GM12878 (cell line): ENCODE measurements at regions not wholly inside any gene's neighbourhood (a gene's known extent, or its start where the extent isn't known, plus 50 kb on each side); places are given as distances from the start of the nearest gene placed in this dataset.

Source experiments
- BHLHE40 ChIP-seq, 2 experiments: fragments of 450-650 bp in 1 of 2; IDR thresholded peaks; 2 replicates each; pipeline ENCODE4 v1.6.1; 2011 to 2017; ENCODE audit warnings: low read depth in 2 of 2, borderline replicate concordance in 1 of 2, improper control_type of control experiment in 1 of 2, low read length in 1 of 2, mild to moderate bottlenecking in 1 of 2
- CTCF ChIP-seq, 3 experiments: IDR thresholded peaks in 2 of 3; conservative IDR thresholded peaks in 1 of 3; 2 replicates each; pipeline ENCODE4 v1.5.1; 2011; ENCODE audit warnings: low read depth in 3 of 3, low read length in 3 of 3, mild to moderate bottlenecking in 3 of 3, control low read depth in 2 of 3, moderate library complexity in 2 of 3, inconsistent platforms in 1 of 3, mixed read lengths in 1 of 3; ENCODE audit not compliant: control insufficient read depth in 2 of 3, insufficient read depth in 1 of 3; ENCODE audit errors: extremely low read depth in 1 of 3
- MAX ChIP-seq: IDR thresholded peaks from 2 replicates; pipeline ENCODE4 v1.6.1; 2012; ENCODE audit warnings: low read depth, low read length, improper control_type of control experiment
- POLR2A ChIP-seq: IDR thresholded peaks from 2 replicates; pipeline ENCODE4 v1.6.1; 2011; ENCODE audit warnings: low read depth, mild to moderate bottlenecking, low read length
- POLR2AphosphoS2 ChIP-seq: IDR thresholded peaks from 2 replicates; pipeline ENCODE4 v1.6.1; 2011; ENCODE audit warnings: low read depth, mild to moderate bottlenecking, low read length, improper control_type of control experiment, moderate library complexity
- RCOR1 ChIP-seq: conservative IDR thresholded peaks from 2 replicates; pipeline ENCODE4 v1.6.1; 2012; ENCODE audit warnings: low read depth, low read length, improper control_type of control experiment
- STAT1 ChIP-seq: fragments of 450-650 bp; conservative IDR thresholded peaks from 2 replicates; pipeline ENCODE4 v1.6.1; 2014; ENCODE audit warnings: antibody characterized with exemption, mild to moderate bottlenecking
- STAT3 ChIP-seq: IDR thresholded peaks from 2 replicates; pipeline ENCODE4 v1.6.1; 2011; ENCODE audit warnings: low read depth, low read length, improper control_type of control experiment
- ZZZ3 ChIP-seq: IDR thresholded peaks from 2 replicates; pipeline ENCODE4 v1.6.1; 2011; ENCODE audit warnings: low read depth; ENCODE audit not compliant: control insufficient read depth, insufficient read length

GRCh38 chr19:31784671-31785101 is 435.4 kb upstream of the TSHZ3 start:
- TF ChIP-seq CTCF (IDR thresholded peaks at IDR 0.05 in 2 of 3, conservative IDR thresholded peaks at IDR 0.05 in 1 of 3; ENCODE audit: control insufficient read depth in 2 of 3, extremely low read depth in 1 of 3, insufficient read depth in 1 of 3, low read depth in 3 of 3, low read length in 3 of 3) (no peak), RCOR1 (no peak), POLR2A (no peak), BHLHE40 (IDR thresholded peaks at IDR 0.05; ENCODE audit: borderline replicate concordance in 1 of 2, low read depth in 2 of 2, low read length in 1 of 2) (no peak), MAX (no peak), POLR2AphosphoS2 (no peak), ZZZ3 (no peak), STAT3 (no peak), STAT1 (no peak)
